HG03571 (cell line): ENCODE measurements at regions not wholly inside any gene's neighbourhood (a gene's known extent, or its start where the extent isn't known, plus 50 kb on each side); places are given as distances from the start of the nearest gene placed in this dataset.
"Not testable (repeated sequence)": the region's sequence is repeated elsewhere in the genome, so short reads cannot be mapped to it uniquely, and the experiment has no call there.

Experiments used
- ATAC-seq: cut with Tn5 transposase; IDR thresholded peaks from one replicate; pipeline ENCODE4 v1.9.1; 2021; ENCODE audit not compliant: unreplicated experiment

GRCh38 chr10:28434063-28434462 lies 98.9 kb upstream of the WAC start:
- no peak for ATAC-seq

DNA sequence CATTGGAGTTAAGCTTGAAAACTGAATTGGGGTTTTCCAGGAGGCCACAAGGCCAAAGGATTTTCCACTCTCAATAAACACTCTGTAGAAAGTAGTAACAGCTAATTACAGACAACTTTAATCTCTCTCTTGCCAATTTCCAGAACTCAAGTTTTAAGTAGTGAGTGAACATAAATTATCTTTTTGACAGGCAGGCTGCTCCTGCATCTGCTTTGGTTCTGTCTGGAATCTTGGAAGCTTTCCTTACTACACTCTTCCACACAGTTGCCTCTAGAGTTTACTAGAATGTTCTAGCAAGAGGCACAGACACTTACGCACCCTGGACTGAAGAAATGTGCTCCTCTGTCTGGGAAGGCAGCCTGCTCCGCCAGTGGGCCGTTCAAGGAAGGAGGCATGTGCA lies 90.5 kb upstream of the WAC start:
- no peak for ATAC-seq

DNA sequence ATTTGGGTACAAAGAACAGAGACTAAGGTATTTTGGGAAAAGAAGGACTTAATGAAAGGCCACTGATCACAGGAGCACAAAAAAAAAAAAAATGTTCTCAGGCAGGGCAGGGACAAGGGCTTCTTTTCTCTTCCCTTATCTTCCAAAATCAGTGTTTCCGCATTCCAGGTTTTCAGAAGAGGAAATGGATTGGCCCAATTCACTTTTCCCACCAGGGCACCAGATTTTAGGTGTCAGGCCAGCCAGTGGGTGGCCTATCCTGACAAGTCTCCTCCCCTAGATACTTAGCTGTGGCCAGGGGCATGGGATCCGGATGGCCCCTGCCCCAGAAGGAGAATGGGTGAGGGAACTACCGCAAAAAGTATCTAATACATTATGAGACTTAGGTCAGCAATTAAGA lies 88.9 kb upstream of the WAC start:
- no peak for ATAC-seq

DNA sequence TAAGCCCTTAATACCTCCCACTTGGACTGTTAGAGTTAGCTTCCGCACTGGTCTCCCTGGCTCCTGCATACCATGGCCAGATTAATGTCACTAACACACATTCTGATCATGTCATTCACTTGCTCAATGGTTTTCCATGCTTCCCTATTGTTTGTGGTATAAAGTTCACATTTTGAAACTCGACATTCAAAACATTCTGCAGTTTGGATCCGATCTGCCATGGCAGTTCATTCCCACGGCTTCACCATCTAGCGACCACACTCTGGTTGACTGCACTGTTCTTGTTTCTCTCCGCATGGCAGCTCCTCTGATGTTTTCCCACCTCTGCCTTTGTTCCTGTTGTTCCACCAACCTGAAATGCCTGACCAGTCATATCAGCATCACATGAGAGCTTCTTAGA lies 87.4 kb upstream of the WAC start:
- ATAC-seq, result no peak

- no peak for ATAC-seq
These were observed 83.5 kb upstream of the WAC start for GRCh38 chr10:28449382-28449781.

GRCh38 chr10:28449926-28450325 lies 83.0 kb upstream of the WAC start:
- no peak for ATAC-seq

DNA sequence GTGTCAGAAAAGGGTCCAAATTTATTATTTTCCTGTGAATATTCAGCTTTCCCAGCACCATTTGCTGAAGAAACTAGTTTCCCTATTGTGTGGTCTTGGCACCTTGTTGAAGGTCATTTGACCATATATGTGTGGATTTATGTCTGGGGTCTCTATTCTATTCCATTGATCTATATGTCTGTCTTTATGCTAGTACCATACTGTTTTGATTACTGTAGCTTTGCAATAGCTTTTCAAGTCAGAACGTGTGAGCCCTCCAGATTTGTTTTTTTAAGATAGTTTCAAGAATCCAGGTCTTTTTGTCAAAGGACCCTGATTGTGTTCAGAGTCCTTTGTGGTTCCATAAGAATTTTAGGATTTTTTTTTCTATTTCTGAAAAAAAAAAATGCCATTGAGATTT lies 79.0 kb upstream of the WAC start:
- no peak for ATAC-seq

- no peak for ATAC-seq
These were observed 75.8 kb upstream of the WAC start for GRCh38 chr10:28457110-28457509.

GRCh38 chr10:28457873-28458272 lies 75.0 kb upstream of the WAC start:
- not testable (repeated sequence) for ATAC-seq

DNA sequence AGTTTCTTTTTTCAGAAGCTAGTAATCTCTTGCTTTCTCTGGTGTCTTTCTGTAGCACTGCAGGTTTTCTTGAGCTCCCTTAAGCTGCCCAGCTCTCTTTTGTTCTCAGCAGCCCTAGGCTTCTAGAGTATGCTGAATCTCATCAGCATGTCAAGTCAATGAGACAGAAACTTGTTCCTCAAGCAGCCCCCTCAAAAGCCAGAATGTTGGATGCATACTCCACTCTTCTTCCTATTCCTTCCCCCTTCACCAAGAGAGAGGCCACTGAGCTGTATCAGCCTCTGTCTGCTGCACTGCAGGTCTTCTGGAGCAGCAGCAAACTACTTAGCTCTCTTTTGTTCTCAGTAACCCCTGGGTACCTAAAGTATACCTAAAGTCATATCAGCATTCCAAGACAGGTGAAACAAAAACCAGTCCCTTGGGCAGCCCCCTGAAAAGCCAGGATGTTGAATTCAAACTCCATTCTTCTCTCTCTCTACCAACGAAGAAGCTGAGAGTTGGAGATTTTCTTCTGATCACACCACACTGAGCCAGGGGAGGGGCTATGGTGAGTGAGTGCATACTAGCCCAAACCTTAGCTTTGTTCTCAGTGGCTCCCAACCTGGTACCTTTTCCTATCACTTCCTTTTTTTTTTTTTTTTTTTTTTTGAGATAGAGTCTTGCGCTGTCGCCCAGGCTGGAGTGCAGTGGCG lies 73.3 kb upstream of the WAC start:
- ATAC-seq, result no peak

DNA sequence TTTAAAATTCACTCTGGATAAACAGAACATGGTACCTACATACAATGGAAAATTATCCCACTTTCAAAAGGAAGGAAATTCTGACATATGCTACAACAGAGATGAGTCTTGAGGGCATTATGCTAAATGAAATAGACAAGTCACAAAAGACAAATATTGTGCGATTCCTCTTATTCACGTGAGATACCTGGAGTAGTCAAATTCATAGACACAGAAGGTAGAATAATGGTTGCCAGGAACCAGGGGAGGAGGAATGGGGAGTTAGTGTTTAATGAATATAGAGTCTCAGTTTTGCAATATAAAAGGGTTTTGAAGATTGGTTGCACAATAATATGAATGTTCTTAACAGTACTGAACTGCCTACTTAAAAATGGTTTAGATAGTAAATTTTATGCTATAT lies 69.8 kb upstream of the WAC start:
- ATAC-seq, result no peak

DNA sequence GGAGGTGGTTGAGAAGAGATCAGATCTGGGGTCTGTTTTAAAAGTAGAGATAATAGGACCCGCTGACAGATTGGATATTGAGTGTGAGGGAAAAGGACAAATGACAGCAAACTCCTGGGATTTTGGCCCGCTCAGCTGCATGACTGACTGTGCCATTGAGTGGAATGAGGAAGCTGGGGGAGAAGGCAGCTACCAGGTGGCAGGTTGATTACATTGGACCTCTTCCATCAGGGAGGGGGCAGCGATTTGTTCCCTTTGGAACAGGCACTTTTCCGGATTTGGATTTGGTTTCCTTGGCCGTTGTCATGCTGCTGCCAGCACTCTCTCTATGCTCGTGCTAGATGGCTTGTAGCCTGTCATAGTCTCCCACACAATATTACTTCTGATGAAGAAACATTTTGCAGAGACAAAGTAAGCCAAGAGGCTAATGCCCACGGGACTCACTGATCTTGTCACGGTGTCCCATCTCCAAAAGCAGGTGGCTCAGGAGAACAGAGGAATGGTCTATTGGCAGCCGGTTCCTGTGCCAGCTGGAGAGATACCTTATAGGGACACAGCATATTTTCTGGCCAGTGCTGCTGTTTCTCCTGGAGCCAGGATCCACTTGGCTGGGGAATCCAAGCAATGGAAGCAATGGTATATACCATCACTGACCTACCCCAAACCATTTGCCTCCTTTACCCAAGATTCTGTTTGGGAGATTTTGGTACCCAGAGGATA lies 69.1 kb upstream of the WAC start:
- ATAC-seq, result no peak

GRCh38 chr10:28467615-28468014 lies 65.3 kb upstream of the WAC start:
- no peak for ATAC-seq

DNA sequence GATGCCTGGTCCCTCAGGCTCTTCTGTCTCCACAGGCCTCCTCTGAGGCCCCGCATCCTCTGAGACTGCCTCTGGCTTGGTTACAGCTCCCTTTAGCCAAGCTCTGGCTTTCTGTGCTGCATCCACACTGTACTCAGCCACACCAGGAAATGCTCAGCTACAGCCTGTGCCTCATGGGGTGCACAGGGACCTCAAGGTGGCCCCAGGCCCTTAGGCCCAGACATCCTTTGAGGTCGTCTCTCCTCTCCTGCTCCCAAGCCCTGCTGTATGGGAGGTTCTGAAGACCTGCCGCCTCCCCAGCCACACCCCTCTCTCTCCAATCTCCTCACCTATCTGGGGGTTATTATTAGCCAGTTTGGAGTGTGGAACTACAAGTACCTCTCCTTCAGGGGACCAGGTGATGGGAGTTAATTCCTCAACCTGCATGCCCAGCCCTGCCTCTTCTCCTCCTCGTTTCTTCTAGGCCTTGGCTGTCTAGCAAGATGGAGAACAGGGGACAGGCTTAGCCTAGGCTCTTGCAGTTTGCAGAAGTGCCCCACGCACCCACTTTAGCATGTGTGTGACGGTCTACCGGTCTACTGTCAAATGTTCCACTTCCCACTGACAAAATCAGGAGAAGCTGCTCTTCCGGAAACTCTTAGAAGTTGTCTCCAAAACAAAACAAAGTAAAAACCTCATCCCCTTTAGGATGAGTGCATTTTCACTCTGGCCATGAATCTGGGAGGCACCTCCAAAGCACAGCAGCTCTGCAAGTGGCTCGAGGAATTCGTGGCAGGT lies 64.0 kb upstream of the WAC start:
- ATAC-seq, result no peak

- no peak for ATAC-seq
These were observed 61.9 kb upstream of the WAC start for GRCh38 chr10:28470873-28471651.

- ATAC-seq, result no peak
These were observed 61.3 kb upstream of the WAC start for GRCh38 chr10:28471652-28472050.

- ATAC-seq, result no peak
These were observed 54.3 kb upstream of the WAC start for GRCh38 chr10:28478646-28479045.

GRCh38 chr10:28479425-28479865 lies 53.5 kb upstream of the WAC start:
- ATAC-seq, result no peak

DNA sequence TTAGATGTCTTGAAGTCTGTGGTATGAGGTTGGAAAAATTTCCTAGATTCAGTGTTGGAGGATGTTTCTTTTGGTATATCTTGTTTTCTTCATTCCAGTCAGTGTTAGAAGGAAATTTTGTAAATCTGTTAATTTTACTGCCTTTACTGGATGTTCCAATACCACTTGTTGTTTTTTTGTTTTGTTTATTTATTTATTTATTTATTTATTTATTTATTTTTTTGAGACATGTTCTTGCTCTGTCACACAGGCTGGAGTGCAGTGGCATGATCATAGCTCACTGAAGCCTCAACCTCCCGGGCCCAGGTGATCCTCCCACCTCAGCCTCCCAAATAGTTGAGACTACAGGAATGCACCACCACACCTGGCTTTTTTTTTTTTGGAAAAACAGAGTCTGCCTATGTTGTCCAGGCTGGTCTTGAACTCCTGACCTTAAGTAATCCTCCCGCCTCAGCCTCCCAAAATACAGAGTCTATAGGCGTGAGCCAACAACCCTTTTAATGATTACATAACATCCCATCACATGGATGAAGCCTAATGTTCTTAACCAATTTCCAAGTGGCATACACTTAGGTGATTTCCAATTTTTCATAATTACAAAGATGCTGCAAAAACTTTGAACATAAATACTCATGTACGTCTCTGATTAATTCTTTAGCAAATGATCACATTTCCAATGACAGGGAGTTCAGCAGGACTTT lies 52.8 kb upstream of the WAC start:
- ATAC-seq, result no peak

GRCh38 chr10:28480628-28480965 lies 52.3 kb upstream of the WAC start:
- no peak for ATAC-seq

GRCh38 chr10:28481346-28481745 lies 51.6 kb upstream of the WAC start:
- ATAC-seq, result not testable (repeated sequence)
